Coronary artery (tissue), 2 donors: ENCODE measurements at regions not wholly inside any gene's neighbourhood (a gene's known extent, or its start where the extent isn't known, plus 50 kb on each side); places are given as distances from the start of the nearest gene placed in this dataset.

ENCODE experiments used
- DNase-seq: peaks from one replicate; pipeline ENCODE4 v3.0.0-alpha.2; 2017; ENCODE audit warnings: low spot score
- H3K27ac ChIP-seq, 2 donors: fragments of 200-600 bp; sonication (generic); one replicate each; pipeline ENCODE4 v1.5.1; 2016 to 2019
- H3K4me3 ChIP-seq: fragments of 200-600 bp; sonication (generic); 2 replicates; pipeline ENCODE4 v1.5.1; 2016; ENCODE audit warnings: mild to moderate bottlenecking, moderate library complexity
- CTCF ChIP-seq: fragments of 200-600 bp; sonication (generic); IDR thresholded peaks from one replicate; pipeline ENCODE4 v1.5.1; 2019; ENCODE audit warnings: antibody characterized with exemption

GRCh38 chr6:22349051-22349450 lies 52.2 kb upstream of the PRL start:
- H3K27ac ChIP-seq, result no peak overlapping the region
- DNase-seq, result no peak
- H3K4me3 ChIP-seq, result no peak overlapping the region
- TF ChIP-seq CTCF, result no peak

- no peak for DNase-seq
- no peak overlapping the region for H3K27ac ChIP-seq
- TF ChIP-seq CTCF, result no peak
- no peak overlapping the region for H3K4me3 ChIP-seq
Measured at GRCh38 chr6:22349528-22349927, 52.7 kb upstream of the PRL start.

GRCh38 chr6:22350109-22350508 lies 53.3 kb upstream of the PRL start:
- no peak for TF ChIP-seq CTCF
- no peak for DNase-seq
- no peak overlapping the region for H3K4me3 ChIP-seq
- H3K27ac ChIP-seq, result no peak overlapping the region

GRCh38 chr6:22353101-22353500 lies 56.3 kb upstream of the PRL start:
- H3K4me3 ChIP-seq, result no peak overlapping the region
- no peak for TF ChIP-seq CTCF
- no peak for DNase-seq
- H3K27ac ChIP-seq, result no peak overlapping the region

GRCh38 chr6:22356362-22356940 lies 59.6 kb upstream of the PRL start:
- no peak overlapping the region for H3K27ac ChIP-seq

GRCh38 chr6:22357724-22358189 lies 60.9 kb upstream of the PRL start:
- H3K4me3 ChIP-seq, result no peak overlapping the region

More at GRCh38 chr6:22356362-22356940, 59.6 kb upstream of the PRL start:
- no peak for DNase-seq
- no peak overlapping the region for H3K4me3 ChIP-seq
- no peak for TF ChIP-seq CTCF

More at GRCh38 chr6:22357724-22358189, 60.9 kb upstream of the PRL start:
- H3K27ac ChIP-seq, result no peak overlapping the region
- DNase-seq, result no peak
- no peak for TF ChIP-seq CTCF
